Endodermal cell (in vitro differentiated cells): ENCODE measurements at regions not wholly inside any gene's neighbourhood (a gene's known extent, or its start where the extent isn't known, plus 50 kb on each side); places are given as distances from the start of the nearest gene placed in this dataset.

ENCODE experiments used
- DNase-seq: peaks from one replicate; pipeline ENCODE4 v3.0.0-alpha.2; 2017
- H3K27ac ChIP-seq: 2 replicates; pipeline ENCODE4 v1.5.1; 2013; ENCODE audit warnings: mild to moderate bottlenecking, low read depth, low read length, moderate library complexity
- H3K27me3 ChIP-seq: 2 replicates; pipeline ENCODE4 v1.6.1; 2013; ENCODE audit warnings: mild to moderate bottlenecking, low read length, moderate library complexity; ENCODE audit not compliant: insufficient read depth, control insufficient read depth, poor library complexity, severe bottlenecking
- H3K36me3 ChIP-seq: 2 replicates; pipeline ENCODE4 v1.7.0; 2013; ENCODE audit warnings: mild to moderate bottlenecking, low read length, moderate library complexity; ENCODE audit not compliant: control insufficient read depth, insufficient read depth
- H3K4me1 ChIP-seq: one replicate; pipeline ENCODE4 v1.7.0; 2013; ENCODE audit warnings: low read length; ENCODE audit not compliant: control insufficient read depth, insufficient read depth
- H3K4me3 ChIP-seq: 2 replicates; pipeline ENCODE4 v1.5.1; 2013; ENCODE audit warnings: mild to moderate bottlenecking, low read length, moderate library complexity
- H3K9ac ChIP-seq: 2 replicates; pipeline ENCODE4 v1.6.1; 2013; ENCODE audit warnings: mild to moderate bottlenecking, low read length, moderate library complexity; ENCODE audit not compliant: poor library complexity, severe bottlenecking; ENCODE audit errors: extremely low read depth
- H3K9me3 ChIP-seq: 2 replicates; pipeline ENCODE4 v1.6.1; 2013; ENCODE audit warnings: mild to moderate bottlenecking, low read length, moderate library complexity; ENCODE audit not compliant: control insufficient read depth
- H3K27ac Mint-ChIP-seq: 2 replicates; pipeline ENCODE4 v1.8.0; 2020; ENCODE audit warnings: mixed read lengths
- H3K27me3 Mint-ChIP-seq: 2 replicates; pipeline ENCODE4 v1.8.0; 2021; ENCODE audit warnings: mild to moderate bottlenecking, mixed read lengths; ENCODE audit not compliant: insufficient read depth
- H3K36me3 Mint-ChIP-seq: 2 replicates; pipeline ENCODE4 v1.8.0; 2020; ENCODE audit warnings: low read depth, mixed read lengths
- H3K4me1 Mint-ChIP-seq: 2 replicates; pipeline ENCODE4 v1.8.0; 2020; ENCODE audit warnings: mixed read lengths
- H3K4me3 Mint-ChIP-seq: 2 replicates; pipeline ENCODE4 v1.8.0; 2020; ENCODE audit warnings: mild to moderate bottlenecking, moderate library complexity, mixed read lengths
- H3K9me3 Mint-ChIP-seq: 2 replicates; pipeline ENCODE4 v1.8.0; 2020; ENCODE audit warnings: mild to moderate bottlenecking, mixed read lengths
- WGBS, 2 experiments: methylation state at CpG; one replicate each; pipeline versions ENCODE4 v1.1.5 to v1.1.7; 2013; ENCODE audit warnings: missing lambda C conversion rate in 2 of 2, mixed read lengths in 1 of 2; ENCODE audit not compliant: insufficient coverage in 1 of 2, insufficient read length in 1 of 2; 5-methylcytosine and 5-hydroxymethylcytosine counted together
- TF ChIP-seq, protein P1 (sequence below): fragments of 200-600 bp; sonication (generic); conservative IDR thresholded peaks from 2 replicates; pipeline ENCODE4 v1.5.0; 2021; ENCODE audit warnings: antibody characterized with exemption, mild to moderate bottlenecking

DNA sequence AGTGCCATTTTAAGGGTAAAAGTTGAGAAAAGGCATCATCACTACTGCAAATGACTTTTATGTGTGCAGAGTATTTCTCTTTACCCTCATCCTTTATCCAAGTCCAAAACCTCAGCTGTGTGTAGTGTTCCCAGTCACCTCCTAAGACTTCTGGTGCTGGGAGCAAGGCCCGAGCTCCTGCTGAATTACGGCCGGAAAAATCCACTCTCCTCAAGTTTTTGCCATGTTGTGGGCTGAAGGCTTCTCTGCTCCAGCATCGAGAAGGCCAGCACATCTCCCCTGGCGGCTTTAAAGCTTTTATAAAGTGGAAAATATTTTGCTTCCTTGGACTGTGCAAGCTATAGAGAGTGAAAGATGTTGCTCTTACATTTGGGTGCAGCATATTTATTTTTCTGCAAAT is 153.2 kb upstream of the THBS2 start:
- H3K27ac Mint-ChIP-seq: no peak overlapping the region
- H3K27ac ChIP-seq: no peak overlapping the region
- no peaks in the 10 kb centered on the region for H3K4me1 ChIP-seq
- no peaks in the 10 kb centered on the region for H3K4me1 Mint-ChIP-seq
- no peak overlapping the region for H3K4me3 Mint-ChIP-seq
- H3K9ac ChIP-seq: no peak overlapping the region
- DNase-seq: no peak
- H3K36me3 Mint-ChIP-seq: no peaks in the 10 kb centered on the region
- H3K27me3 Mint-ChIP-seq: no peaks in the 10 kb centered on the region
- no peak overlapping the region for H3K4me3 ChIP-seq
- TF ChIP-seq, protein P1, sequence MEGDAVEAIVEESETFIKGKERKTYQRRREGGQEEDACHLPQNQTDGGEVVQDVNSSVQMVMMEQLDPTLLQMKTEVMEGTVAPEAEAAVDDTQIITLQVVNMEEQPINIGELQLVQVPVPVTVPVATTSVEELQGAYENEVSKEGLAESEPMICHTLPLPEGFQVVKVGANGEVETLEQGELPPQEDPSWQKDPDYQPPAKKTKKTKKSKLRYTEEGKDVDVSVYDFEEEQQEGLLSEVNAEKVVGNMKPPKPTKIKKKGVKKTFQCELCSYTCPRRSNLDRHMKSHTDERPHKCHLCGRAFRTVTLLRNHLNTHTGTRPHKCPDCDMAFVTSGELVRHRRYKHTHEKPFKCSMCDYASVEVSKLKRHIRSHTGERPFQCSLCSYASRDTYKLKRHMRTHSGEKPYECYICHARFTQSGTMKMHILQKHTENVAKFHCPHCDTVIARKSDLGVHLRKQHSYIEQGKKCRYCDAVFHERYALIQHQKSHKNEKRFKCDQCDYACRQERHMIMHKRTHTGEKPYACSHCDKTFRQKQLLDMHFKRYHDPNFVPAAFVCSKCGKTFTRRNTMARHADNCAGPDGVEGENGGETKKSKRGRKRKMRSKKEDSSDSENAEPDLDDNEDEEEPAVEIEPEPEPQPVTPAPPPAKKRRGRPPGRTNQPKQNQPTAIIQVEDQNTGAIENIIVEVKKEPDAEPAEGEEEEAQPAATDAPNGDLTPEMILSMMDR: no peak
- 87 to 93% methylated on average over 3 to 5 of the region's 5 CpGs for WGBS, 2 experiments
- peaks cover 15% of the 10 kb centered on the region for H3K9me3 ChIP-seq
- H3K9me3 Mint-ChIP-seq: peaks cover 21% of the 10 kb centered on the region
- H3K27me3 ChIP-seq: no peaks in the 10 kb centered on the region
- no peaks in the 10 kb centered on the region for H3K36me3 ChIP-seq

DNA sequence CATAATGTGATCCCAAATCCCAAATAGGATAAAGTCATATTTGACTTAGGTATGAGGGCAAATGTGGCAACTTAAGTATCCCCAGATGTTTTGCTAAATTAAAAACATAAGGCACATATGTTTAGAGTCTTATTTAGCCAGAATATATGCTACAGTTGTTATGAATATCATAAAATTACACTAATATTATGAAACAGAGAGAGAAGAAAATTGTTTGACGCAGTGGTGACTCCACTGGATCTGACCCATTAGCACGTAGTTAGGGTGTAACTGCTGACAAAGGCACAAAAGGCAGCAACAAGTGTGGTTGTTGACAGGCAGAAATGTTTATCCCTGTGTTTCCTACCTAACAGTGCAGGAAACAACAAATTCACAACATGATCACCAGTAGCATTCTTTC is 152.4 kb upstream of the THBS2 start:
- H3K4me3 Mint-ChIP-seq: no peak overlapping the region
- H3K9me3 Mint-ChIP-seq: peaks cover 20% of the 10 kb centered on the region
- Histone ChIP-seq H3K36me3 (no peaks in the 10 kb centered on the region), H3K4me3 (no peak overlapping the region), H3K9ac (no peak overlapping the region), H3K9me3 (peaks cover 15% of the 10 kb centered on the region), H3K4me1 (no peaks in the 10 kb centered on the region), H3K27me3 (no peaks in the 10 kb centered on the region), H3K27ac (no peak overlapping the region)
- H3K36me3 Mint-ChIP-seq: no peaks in the 10 kb centered on the region
- H3K4me1 Mint-ChIP-seq: no peaks in the 10 kb centered on the region
- no peak overlapping the region for H3K27ac Mint-ChIP-seq
- TF ChIP-seq, protein P1: no peak
- H3K27me3 Mint-ChIP-seq: no peaks in the 10 kb centered on the region
- no peak for DNase-seq
- WGBS, 2 experiments: 95% methylated on average over 2 of the region's 2 CpGs; no CpG with 5 or more reads in 1 of the 2 experiments

DNA sequence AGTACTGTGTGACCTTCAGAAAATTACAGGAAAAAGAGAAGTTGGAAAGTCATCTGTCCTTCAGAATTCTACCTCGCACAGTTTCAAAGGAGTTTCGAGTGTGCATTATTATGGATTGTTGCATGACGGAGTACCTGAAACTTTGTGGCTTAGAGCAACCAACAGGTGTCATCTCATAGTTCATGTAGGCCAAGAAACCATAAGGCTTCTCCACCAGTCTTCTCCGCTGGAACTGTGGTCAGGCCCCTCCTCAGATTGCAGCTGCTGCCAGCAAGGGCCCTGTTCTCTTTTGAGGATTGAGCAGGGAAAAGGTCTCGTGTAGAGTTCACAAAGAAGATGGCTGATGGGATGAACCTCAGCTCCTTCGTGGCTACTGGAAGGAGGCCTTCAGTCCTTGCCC is 151.2 kb upstream of the THBS2 start:
- Mint-ChIP-seq H3K9me3 (peaks cover 8% of the 10 kb centered on the region), H3K4me1 (no peaks in the 10 kb centered on the region), H3K27ac (no peak overlapping the region), H3K4me3 (no peak overlapping the region), H3K27me3 (no peaks in the 10 kb centered on the region), H3K36me3 (no peaks in the 10 kb centered on the region)
- WGBS, 2 experiments: 94 to 95% methylated on average over 6 of the region's 6 CpGs
- Histone ChIP-seq H3K36me3 (no peaks in the 10 kb centered on the region), H3K9me3 (peaks cover 12% of the 10 kb centered on the region), H3K4me1 (no peaks in the 10 kb centered on the region), H3K27me3 (no peaks in the 10 kb centered on the region), H3K9ac (no peak overlapping the region), H3K27ac (no peak overlapping the region), H3K4me3 (no peak overlapping the region)
- TF ChIP-seq, protein P1: no peak
- DNase-seq: no peak
